ENCODE measurements at regions not wholly inside any gene's neighbourhood (a gene's known extent, or its start where the extent isn't known, plus 50 kb on each side); places are given as distances from the start of the nearest gene placed in this dataset.

DNA sequence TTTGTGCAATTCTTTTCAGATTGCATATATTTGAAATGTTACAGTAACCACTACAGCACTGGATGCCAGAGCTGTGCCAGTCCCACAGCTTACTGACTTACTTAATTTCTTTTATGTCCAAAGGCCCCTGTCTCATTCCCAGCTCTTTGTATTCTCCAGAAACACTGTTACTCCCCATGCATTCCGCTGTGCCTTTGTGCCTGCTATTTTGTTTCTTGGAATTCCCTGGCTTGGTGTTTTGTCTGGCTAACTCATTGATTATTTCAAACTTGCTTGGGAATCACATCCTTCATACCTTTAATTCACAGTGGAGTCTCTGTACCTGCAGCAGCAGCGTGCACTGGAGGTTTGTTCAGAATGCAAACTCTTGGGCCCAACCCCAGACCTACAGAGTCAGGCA, 601.9 kb upstream of the DDX18 start:
- no peaks in the 10 kb centered on the region for H3K27me3 Mint-ChIP-seq
- no peak overlapping the region for H3K4me3 Mint-ChIP-seq
- CTCF ChIA-PET, result no interaction called here
- H3K4me1 Mint-ChIP-seq, result no peaks in the 10 kb centered on the region
- H3K9me3 Mint-ChIP-seq, result peaks cover 6% of the 10 kb centered on the region
- TF ChIP-seq, protein P1, sequence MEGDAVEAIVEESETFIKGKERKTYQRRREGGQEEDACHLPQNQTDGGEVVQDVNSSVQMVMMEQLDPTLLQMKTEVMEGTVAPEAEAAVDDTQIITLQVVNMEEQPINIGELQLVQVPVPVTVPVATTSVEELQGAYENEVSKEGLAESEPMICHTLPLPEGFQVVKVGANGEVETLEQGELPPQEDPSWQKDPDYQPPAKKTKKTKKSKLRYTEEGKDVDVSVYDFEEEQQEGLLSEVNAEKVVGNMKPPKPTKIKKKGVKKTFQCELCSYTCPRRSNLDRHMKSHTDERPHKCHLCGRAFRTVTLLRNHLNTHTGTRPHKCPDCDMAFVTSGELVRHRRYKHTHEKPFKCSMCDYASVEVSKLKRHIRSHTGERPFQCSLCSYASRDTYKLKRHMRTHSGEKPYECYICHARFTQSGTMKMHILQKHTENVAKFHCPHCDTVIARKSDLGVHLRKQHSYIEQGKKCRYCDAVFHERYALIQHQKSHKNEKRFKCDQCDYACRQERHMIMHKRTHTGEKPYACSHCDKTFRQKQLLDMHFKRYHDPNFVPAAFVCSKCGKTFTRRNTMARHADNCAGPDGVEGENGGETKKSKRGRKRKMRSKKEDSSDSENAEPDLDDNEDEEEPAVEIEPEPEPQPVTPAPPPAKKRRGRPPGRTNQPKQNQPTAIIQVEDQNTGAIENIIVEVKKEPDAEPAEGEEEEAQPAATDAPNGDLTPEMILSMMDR (IDR thresholded peaks at IDR 0.05), result no peak
- H3K27ac Mint-ChIP-seq, result no peak overlapping the region
- POLR2A ChIA-PET, result no interaction called here
- DNase-seq (no peak), ATAC-seq (ENCODE audit: low read depth) (no peak)
- intact Hi-C loops (cut with micrococcal nuclease), result no loop called here
- no peaks in the 10 kb centered on the region for H3K36me3 Mint-ChIP-seq (ENCODE audit: low read depth)

DNA sequence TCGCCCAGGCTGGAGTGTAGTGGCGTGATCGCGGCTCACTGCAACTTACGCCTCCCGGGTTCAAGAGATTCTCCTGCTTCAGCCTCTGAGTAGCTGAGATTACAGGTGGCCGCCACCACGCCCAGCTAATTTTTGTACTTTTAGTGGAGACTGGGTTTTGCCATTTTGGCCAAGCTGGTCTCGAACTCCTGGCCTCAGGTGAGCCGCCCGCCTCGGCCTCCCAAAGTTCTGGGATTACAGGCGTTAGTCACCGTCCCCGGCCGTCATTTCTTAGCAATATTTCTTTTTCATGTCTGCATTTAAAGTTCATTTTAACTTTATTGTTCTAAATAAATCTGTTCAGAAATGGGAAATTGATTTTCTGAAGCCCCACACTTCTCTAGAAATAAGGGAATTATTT, 597.3 kb upstream of the DDX18 start:
- no peak overlapping the region for H3K27ac Mint-ChIP-seq
- ChIA-PET CTCF (no interaction called here), POLR2A (no interaction called here)
- no peak for ATAC-seq (ENCODE audit: low read depth)
- DNase-seq, result no peak
- H3K4me3 Mint-ChIP-seq, result no peak overlapping the region
- TF ChIP-seq, protein P1 (IDR thresholded peaks at IDR 0.05), result no peak
- H3K9me3 Mint-ChIP-seq, result peaks cover 8% of the 10 kb centered on the region
- no peaks in the 10 kb centered on the region for H3K27me3 Mint-ChIP-seq
- no peaks in the 10 kb centered on the region for H3K4me1 Mint-ChIP-seq
- H3K36me3 Mint-ChIP-seq (ENCODE audit: low read depth), result no peaks in the 10 kb centered on the region
- intact Hi-C loops (cut with micrococcal nuclease), result no loop called here

DNA sequence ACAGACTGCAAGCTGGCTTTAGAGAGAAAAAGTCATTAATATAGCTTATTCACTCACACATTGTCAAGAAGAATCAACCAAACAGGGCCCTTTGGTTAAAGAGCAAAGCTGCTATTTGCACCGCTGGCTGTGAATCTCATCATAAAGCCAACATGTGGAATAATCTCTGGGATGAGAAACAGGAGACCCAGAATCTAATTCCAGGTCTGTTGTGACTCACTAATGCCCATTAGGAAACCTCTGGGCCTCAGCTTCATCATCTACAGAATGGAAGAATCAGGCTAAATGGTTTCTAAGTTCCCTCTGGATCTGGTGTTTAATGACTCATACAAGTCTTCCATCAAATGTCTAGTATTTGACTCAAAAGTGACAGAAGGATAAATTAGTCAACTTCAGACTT, 591.7 kb upstream of the DDX18 start:
- ChIA-PET POLR2A (no interaction called here), CTCF (no interaction called here)
- Mint-ChIP-seq H3K27me3 (no peaks in the 10 kb centered on the region), H3K4me3 (no peak overlapping the region), H3K27ac (no peak overlapping the region), H3K9me3 (peaks cover 10% of the 10 kb centered on the region), H3K36me3 (ENCODE audit: low read depth) (no peaks in the 10 kb centered on the region), H3K4me1 (no peaks in the 10 kb centered on the region)
- no peak for ATAC-seq (ENCODE audit: low read depth)
- TF ChIP-seq, protein P1 (IDR thresholded peaks at IDR 0.05), result no peak
- no peak for DNase-seq
- intact Hi-C loops (cut with micrococcal nuclease), result no loop called here

DNA sequence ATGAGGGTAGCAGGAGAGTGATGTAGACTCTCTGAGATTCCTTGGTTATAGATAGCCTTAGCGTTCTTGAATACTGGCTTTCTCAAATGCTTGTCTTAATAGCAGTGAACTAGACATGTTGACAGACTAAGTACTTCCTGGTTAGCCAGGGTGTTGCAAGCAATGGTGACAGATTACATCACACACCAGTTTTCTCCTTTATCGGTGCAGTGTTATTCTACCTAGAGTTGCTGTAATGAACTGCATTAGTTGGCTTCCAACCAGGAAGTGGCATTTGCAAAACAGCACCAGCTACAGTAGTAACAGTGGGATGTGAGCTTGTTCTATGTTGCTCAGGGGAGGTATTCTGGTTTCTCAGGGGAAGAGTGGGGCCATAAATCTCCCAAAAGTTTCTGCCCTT, 582.2 kb upstream of the DDX18 start:
- H3K27me3 Mint-ChIP-seq, result no peaks in the 10 kb centered on the region
- no peak overlapping the region for H3K4me3 Mint-ChIP-seq
- TF ChIP-seq, protein P1 (IDR thresholded peaks at IDR 0.05), result no peak
- DNase-seq (no peak), ATAC-seq (ENCODE audit: low read depth) (no peak)
- H3K36me3 Mint-ChIP-seq (ENCODE audit: low read depth), result no peaks in the 10 kb centered on the region
- no peak overlapping the region for H3K27ac Mint-ChIP-seq
- peaks cover 17% of the 10 kb centered on the region for H3K9me3 Mint-ChIP-seq
- intact Hi-C loops (cut with micrococcal nuclease), result no loop called here
- H3K4me1 Mint-ChIP-seq, result no peaks in the 10 kb centered on the region
- POLR2A ChIA-PET, result no interaction called here
- CTCF ChIA-PET, result no interaction called here

DNA sequence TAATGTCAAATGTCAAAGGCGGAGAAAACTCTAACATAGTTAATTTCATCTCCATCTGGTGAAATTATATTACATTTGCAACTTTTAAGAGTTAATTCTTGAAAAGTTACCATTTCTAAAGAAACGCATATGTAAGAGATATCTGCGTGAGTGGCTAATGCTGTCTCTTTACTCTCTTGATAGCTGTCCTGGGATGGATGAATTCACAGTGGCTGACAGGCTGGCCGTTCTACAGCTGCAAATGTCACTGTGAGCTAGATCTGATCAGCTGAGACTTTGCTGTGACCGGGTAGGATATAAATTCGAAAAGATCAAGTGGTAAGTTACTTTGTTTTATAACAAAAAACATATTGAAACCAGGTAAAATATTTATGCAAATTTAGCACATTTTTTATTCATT, 557.1 kb upstream of the DDX18 start:
- no peak for ATAC-seq (ENCODE audit: low read depth)
- CTCF ChIA-PET, result no interaction called here
- DNase-seq, result no peak

More for the DNA sequence above, 557.1 kb upstream of the DDX18 start:
- Mint-ChIP-seq H3K27ac (no peak overlapping the region), H3K36me3 (ENCODE audit: low read depth) (no peaks in the 10 kb centered on the region), H3K4me1 (no peaks in the 10 kb centered on the region), H3K27me3 (no peaks in the 10 kb centered on the region), H3K9me3 (no peaks in the 10 kb centered on the region), H3K4me3 (no peak overlapping the region)
- TF ChIP-seq, protein P1 (IDR thresholded peaks at IDR 0.05), result no peak
- POLR2A ChIA-PET, result no interaction called here
- intact Hi-C loops (cut with micrococcal nuclease), result no loop called here
